GM18505 (cell line): ENCODE measurements at regions not wholly inside any gene's neighbourhood (a gene's known extent, or its start where the extent isn't known, plus 50 kb on each side); places are given as distances from the start of the nearest gene placed in this dataset.

Experiments used
- ATAC-seq: cut with Tn5 transposase; IDR thresholded peaks from one replicate; pipeline ENCODE4 v1.9.1; 2021; ENCODE audit not compliant: unreplicated experiment
- POLR2A ChIP-seq: IDR thresholded peaks from 4 replicates; pipeline ENCODE4 v1.6.1; 2011; ENCODE audit warnings: borderline replicate concordance; ENCODE audit not compliant: insufficient read depth, insufficient read length; ENCODE audit errors: extremely low read depth

- ATAC-seq = peak; percentile 90
- no peak for TF ChIP-seq POLR2A
Observed at GRCh38 chr6:71420693-71421328, 132.2 kb downstream of the OGFRL1 start.

DNA sequence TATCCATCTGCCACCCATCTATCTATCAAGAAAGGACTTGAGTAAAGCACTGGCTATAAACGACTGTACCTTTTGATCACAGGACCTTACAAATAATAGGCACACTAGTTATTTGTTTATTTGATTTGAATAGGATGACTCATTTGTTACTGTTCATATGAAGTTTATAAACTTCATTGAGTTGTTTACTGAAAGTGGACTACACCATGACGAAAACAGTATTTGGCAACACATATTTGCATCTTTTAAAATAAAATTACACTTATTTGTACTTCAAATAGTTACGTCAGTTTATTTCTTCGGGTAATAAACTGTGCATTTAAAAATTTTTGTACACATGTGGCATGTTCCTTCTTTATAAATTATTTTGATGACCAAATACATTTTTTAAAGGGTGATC is 133.0 kb downstream of the OGFRL1 start:
- TF ChIP-seq POLR2A = no peak
- no peak for ATAC-seq

- ATAC-seq = no peak
- no peak for TF ChIP-seq POLR2A
Observed at GRCh38 chr6:71430018-71430417, 141.4 kb downstream of the OGFRL1 start.

DNA sequence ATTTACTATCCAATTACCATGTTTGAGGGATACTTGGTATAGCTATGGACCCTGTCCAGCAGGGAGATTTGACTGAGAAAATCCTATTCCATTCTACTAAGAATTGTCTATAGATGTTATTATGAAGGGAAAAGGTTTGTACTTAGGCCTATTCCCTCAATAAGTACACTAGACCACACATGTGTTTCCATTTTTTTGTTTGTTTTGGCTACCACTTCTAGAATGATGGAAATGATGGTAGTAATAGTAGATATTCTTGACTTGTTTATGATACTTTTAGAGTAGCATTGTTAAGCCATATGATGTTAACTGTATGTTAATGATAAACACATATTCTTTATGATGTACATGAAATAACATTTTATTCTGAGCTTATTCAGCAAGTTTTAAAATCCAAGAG is 144.8 kb downstream of the OGFRL1 start:
- ATAC-seq = no peak
- TF ChIP-seq POLR2A = no peak

DNA sequence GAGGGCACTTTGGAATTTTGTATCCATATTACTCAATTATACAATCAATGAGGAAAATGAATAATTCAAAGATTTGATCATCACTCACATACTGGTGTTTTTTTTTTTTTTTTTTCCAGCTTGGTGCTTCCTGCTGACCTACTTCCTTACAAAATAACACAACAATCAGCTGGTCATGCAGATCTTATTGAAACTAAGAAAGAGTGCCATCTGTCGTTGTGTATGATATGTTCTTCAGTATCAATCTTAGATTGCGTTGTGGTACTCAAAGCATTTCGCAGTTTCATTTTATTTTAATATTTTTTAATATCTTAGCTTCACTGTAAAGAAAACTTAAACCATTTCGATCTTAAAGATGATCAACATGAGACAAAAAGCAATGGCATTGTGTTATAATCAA is 155.6 kb downstream of the OGFRL1 start:
- ATAC-seq = no peak
- TF ChIP-seq POLR2A = no peak

- no peak for TF ChIP-seq POLR2A
- ATAC-seq = no peak
Observed at GRCh38 chr6:71446057-71446456, 157.4 kb downstream of the OGFRL1 start.

GRCh38 chr6:71446470-71446869 is 157.9 kb downstream of the OGFRL1 start:
- TF ChIP-seq POLR2A = no peak
- ATAC-seq = no peak

GRCh38 chr6:71452697-71453370 is 164.2 kb downstream of the OGFRL1 start:
- ATAC-seq = no peak
- TF ChIP-seq POLR2A = no peak

DNA sequence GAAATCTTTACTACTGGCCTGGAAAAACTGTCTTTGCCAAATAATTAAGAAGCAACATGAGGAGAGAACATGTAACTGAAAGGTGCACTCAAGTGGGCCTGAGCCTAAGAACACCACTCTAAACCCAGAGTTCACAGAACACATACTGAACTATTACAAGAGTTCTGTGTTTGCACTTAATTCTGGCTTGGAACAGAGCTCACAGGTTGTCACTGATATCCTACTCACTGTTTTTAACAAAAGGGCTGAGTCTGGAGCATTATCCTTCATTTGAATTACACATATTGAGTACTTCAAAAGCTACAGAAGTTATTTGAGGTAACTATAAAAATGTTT is 164.7 kb downstream of the OGFRL1 start:
- TF ChIP-seq POLR2A = no peak
- no peak for ATAC-seq

DNA sequence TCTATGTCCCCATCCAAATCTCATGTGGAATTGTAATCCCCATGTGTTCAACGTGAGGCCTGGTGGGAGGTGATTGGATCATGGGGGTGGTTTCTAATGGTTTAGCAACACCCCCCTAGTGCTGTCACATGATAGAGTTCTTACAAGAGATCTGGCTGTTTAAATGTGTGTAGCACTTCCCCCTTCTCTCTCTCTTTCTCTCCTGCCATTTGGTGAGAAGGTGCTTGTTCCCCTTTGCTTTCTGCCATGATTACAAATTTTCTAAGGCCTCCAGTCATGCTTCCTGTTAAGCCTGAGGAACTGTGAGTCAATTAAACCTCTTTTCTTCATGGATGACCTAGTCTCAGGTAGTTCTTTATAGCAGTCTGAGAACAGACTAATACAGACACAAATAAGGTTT is 165.4 kb downstream of the OGFRL1 start:
- no peak for TF ChIP-seq POLR2A
- ATAC-seq = no peak

DNA sequence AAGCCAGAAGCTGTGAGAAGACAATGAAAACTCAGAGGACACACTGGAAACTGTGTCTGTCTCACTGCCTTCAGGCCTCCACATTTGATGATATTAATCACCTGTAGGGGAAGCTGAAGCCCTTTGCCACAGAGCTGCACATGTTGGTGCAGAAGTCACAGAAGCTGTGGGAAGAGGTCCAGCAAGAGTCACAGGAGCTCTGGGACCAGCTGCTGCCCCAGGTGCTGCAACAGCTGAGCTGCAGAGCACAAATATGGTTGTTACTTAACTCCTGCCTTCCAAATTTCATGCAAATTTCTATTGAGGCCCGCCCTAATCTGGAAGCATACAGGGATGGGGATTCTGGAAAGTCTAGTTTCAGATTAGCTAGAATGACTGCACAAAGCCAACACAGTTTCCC is 169.3 kb downstream of the OGFRL1 start:
- TF ChIP-seq POLR2A = no peak
- ATAC-seq = no peak

- ATAC-seq = no peak
Observed at GRCh38 chr6:71459162-71459561, 170.6 kb downstream of the OGFRL1 start.

GRCh38 chr6:71460933-71461332 is 172.3 kb downstream of the OGFRL1 start:
- no peak for ATAC-seq
- no peak for TF ChIP-seq POLR2A

More at GRCh38 chr6:71459162-71459561, 170.6 kb downstream of the OGFRL1 start:
- TF ChIP-seq POLR2A = no peak

DNA sequence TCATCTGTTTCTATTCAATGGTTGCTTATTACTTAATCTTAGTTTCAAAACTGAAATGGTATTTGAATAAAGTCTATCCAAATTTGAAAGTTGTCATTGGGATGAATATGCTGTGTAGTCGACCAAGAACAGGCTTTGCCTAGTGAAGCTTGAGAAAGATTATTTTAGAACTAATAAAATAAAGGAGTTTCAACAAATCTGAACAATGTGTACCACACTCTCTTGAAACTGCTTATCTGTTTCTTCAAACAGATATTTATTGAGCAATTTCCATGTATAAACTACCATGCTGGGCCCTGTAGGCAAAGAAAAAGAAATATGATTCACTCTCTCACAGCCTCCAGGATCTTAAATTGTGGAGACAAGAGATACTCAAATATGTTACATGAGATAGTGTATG is 174.4 kb downstream of the OGFRL1 start:
- no peak for TF ChIP-seq POLR2A
- no peak for ATAC-seq
